Parathyroid adenoma (tissue), 2 donors: ENCODE measurements at regions not wholly inside any gene's neighbourhood (a gene's known extent, or its start where the extent isn't known, plus 50 kb on each side); places are given as distances from the start of the nearest gene placed in this dataset.

Experiments
- H2AFZ ChIP-seq: fragments of 300-600 bp; sonication (generic); one replicate; pipeline ENCODE4 v1.7.0; 2017; ENCODE audit warnings: antibody characterized with exemption, mild to moderate bottlenecking
- H3K27ac ChIP-seq: fragments of 300-600 bp; sonication (generic); one replicate; pipeline ENCODE4 v1.7.0; 2017
- H3K27me3 ChIP-seq: fragments of 300-600 bp; sonication (generic); one replicate; pipeline ENCODE4 v1.7.0; 2017; ENCODE audit warnings: low read length; ENCODE audit not compliant: control insufficient read depth, insufficient read depth
- H3K36me3 ChIP-seq: fragments of 300-600 bp; sonication (generic); one replicate; pipeline ENCODE4 v1.7.0; 2017; ENCODE audit warnings: low read length; ENCODE audit not compliant: control insufficient read depth, insufficient read depth
- H3K4me1 ChIP-seq: fragments of 300-600 bp; sonication (generic); one replicate; pipeline ENCODE4 v1.7.0; 2017; ENCODE audit warnings: control low read depth
- H3K4me2 ChIP-seq: fragments of 300-600 bp; sonication (generic); one replicate; pipeline ENCODE4 v1.7.0; 2017; ENCODE audit warnings: low read length
- H3K4me3 ChIP-seq: fragments of 300-600 bp; sonication (generic); one replicate; pipeline ENCODE4 v1.7.0; 2017; ENCODE audit warnings: low read depth, low read length
- H3K79me2 ChIP-seq: fragments of 300-600 bp; sonication (generic); one replicate; pipeline ENCODE4 v1.7.0; 2017; ENCODE audit warnings: control low read depth
- H3K9ac ChIP-seq: fragments of 300-600 bp; sonication (generic); one replicate; pipeline ENCODE4 v1.7.0; 2017; ENCODE audit warnings: mild to moderate bottlenecking
- H3K9me3 ChIP-seq: fragments of 300-600 bp; sonication (generic); one replicate; pipeline ENCODE4 v1.7.0; 2017; ENCODE audit warnings: low read length; ENCODE audit not compliant: control insufficient read depth
- CTCF ChIP-seq: fragments of 300-600 bp; sonication (generic); IDR thresholded peaks from one replicate; pipeline ENCODE4 v1.7.0; 2017; ENCODE audit warnings: antibody characterized with exemption, mild to moderate bottlenecking
- donor health status: primary hyperparathyroidism.

GRCh38 chr12:68420225-68421010 is 88.3 kb upstream of the MDM1 start:
- Histone ChIP-seq H2AFZ (peak overlapping the region; percentile 68), H3K4me2 (no peak overlapping the region), H3K27me3 (no peaks in the 10 kb centered on the region), H3K27ac (peak overlapping the region; percentile 5), H3K79me2 (no peaks in the 10 kb centered on the region), H3K36me3 (no peaks in the 10 kb centered on the region), H3K9ac (no peak overlapping the region), H3K4me3 (no peak overlapping the region), H3K4me1 (peaks cover 6% of the 10 kb centered on the region), H3K9me3 (no peaks in the 10 kb centered on the region)
- no peak for TF ChIP-seq CTCF

- Histone ChIP-seq H2AFZ (no peak overlapping the region), H3K27me3 (no peaks in the 10 kb centered on the region), H3K9ac (no peak overlapping the region), H3K4me3 (no peak overlapping the region), H3K36me3 (no peaks in the 10 kb centered on the region), H3K9me3 (no peaks in the 10 kb centered on the region), H3K79me2 (no peaks in the 10 kb centered on the region), H3K27ac (peak overlapping the region; percentile 49), H3K4me1 (peaks cover 6% of the 10 kb centered on the region), H3K4me2 (no peak overlapping the region)
- TF ChIP-seq CTCF, result no peak
Measured at GRCh38 chr12:68422159-68422558, 90.0 kb upstream of the MDM1 start.

- no peaks in the 10 kb centered on the region for H3K9me3 ChIP-seq
- no peak for TF ChIP-seq CTCF
- no peak overlapping the region for H3K4me2 ChIP-seq
- H3K4me1 ChIP-seq, result peaks cover 6% of the 10 kb centered on the region
- H3K36me3 ChIP-seq, result no peaks in the 10 kb centered on the region
- H3K27ac ChIP-seq, result peak overlapping the region; percentile 49
- H3K4me3 ChIP-seq, result no peak overlapping the region
- no peaks in the 10 kb centered on the region for H3K79me2 ChIP-seq
- no peak overlapping the region for H2AFZ ChIP-seq
- no peaks in the 10 kb centered on the region for H3K27me3 ChIP-seq
- H3K9ac ChIP-seq, result no peak overlapping the region
Measured at GRCh38 chr12:68422956-68423574, 90.9 kb upstream of the MDM1 start.

- no peaks in the 10 kb centered on the region for H3K9me3 ChIP-seq
- no peak overlapping the region for H3K4me3 ChIP-seq
- no peak overlapping the region for H3K9ac ChIP-seq
- H3K4me2 ChIP-seq, result no peak overlapping the region
- H3K4me1 ChIP-seq, result no peaks in the 10 kb centered on the region
- no peak overlapping the region for H2AFZ ChIP-seq
- TF ChIP-seq CTCF, result no peak
- no peaks in the 10 kb centered on the region for H3K79me2 ChIP-seq
- H3K36me3 ChIP-seq, result no peaks in the 10 kb centered on the region
- H3K27ac ChIP-seq, result no peak overlapping the region
- no peaks in the 10 kb centered on the region for H3K27me3 ChIP-seq
Measured at GRCh38 chr12:68425998-68426397, 93.8 kb upstream of the MDM1 start.
